WTC11 (cell line): ENCODE measurements at regions not wholly inside any gene's neighbourhood (a gene's known extent, or its start where the extent isn't known, plus 50 kb on each side); places are given as distances from the start of the nearest gene placed in this dataset.

ENCODE experiments used
- ATAC-seq: fragments of 200-7000 bp; cut with Tn5 transposase; 2 replicates; pipeline ENCODE4 v1.10.0; 2021; ENCODE audit warnings: mild to moderate bottlenecking, moderate library complexity
- CTCF ChIA-PET: fragments of 300-600 bp; sonication (Branson Sonifier 250); formaldehyde crosslinking; loops from one replicate; lab custom pipeline; 2021; ENCODE audit warnings: antibody characterized with exemption; lab: Charles Lee
- POLR2A ChIA-PET: fragments of 350-600 bp; sonication (Branson Sonifier 250); formaldehyde crosslinking; loops from one replicate; lab custom pipeline; 2021; ENCODE audit warnings: antibody characterized with exemption; lab: Charles Lee
- DNase-seq: peaks from one replicate; pipeline ENCODE4 v3.0.0; 2021; ENCODE audit warnings: low spot score
- H3K27ac Mint-ChIP-seq: 2 replicates; pipeline ENCODE4 v1.8.0; 2021; ENCODE audit warnings: mixed read lengths
- H3K27me3 Mint-ChIP-seq: 2 replicates; pipeline ENCODE4 v1.8.0; 2021; ENCODE audit warnings: low read depth, mild to moderate bottlenecking, moderate library complexity, mixed read lengths
- H3K36me3 Mint-ChIP-seq: 2 replicates; pipeline ENCODE4 v1.8.0; 2021; ENCODE audit warnings: mixed read lengths
- H3K4me1 Mint-ChIP-seq: 2 replicates; pipeline ENCODE4 v1.8.0; 2022; ENCODE audit warnings: mixed read lengths
- H3K4me3 Mint-ChIP-seq: 2 replicates; pipeline ENCODE4 v1.8.0; 2021; ENCODE audit warnings: mild to moderate bottlenecking, moderate library complexity, mixed read lengths
- H3K9me3 Mint-ChIP-seq: 2 replicates; pipeline ENCODE4 v1.8.0; 2021; ENCODE audit warnings: mixed read lengths
- CREB1 ChIP-seq: sonication (generic); formaldehyde crosslinking; IDR thresholded peaks from 2 replicates; pipeline ENCODE4 v1.8.0; 2023; ENCODE audit warnings: mild to moderate bottlenecking, missing genetic modification reagents
- CREM ChIP-seq: sonication (generic); formaldehyde crosslinking; IDR thresholded peaks from 2 replicates; pipeline ENCODE4 v1.8.1; 2022; ENCODE audit warnings: mild to moderate bottlenecking, missing genetic modification reagents, moderate library complexity
- ELF4 ChIP-seq: sonication (generic); formaldehyde crosslinking; IDR thresholded peaks from 2 replicates; pipeline ENCODE4 v1.8.1; 2022; ENCODE audit warnings: low read depth, mild to moderate bottlenecking, moderate library complexity, missing genetic modification reagents
- EMX1 ChIP-seq: fragments of 250-450 bp; sonication (Bioruptor Pico); IDR thresholded peaks from 2 replicates; pipeline ENCODE4 v1.8.0; 2021; ENCODE audit warnings: mild to moderate bottlenecking
- GTF2I ChIP-seq: fragments of 250-450 bp; sonication (Bioruptor Pico); conservative IDR thresholded peaks from 2 replicates; pipeline ENCODE4 v1.4.0; 2021; ENCODE audit warnings: mild to moderate bottlenecking
- NFATC4 ChIP-seq: fragments of 250-450 bp; sonication (Bioruptor Pico); IDR thresholded peaks from 2 replicates; pipeline ENCODE4 v1.9.0; 2021; ENCODE audit warnings: mild to moderate bottlenecking
- NR2C2 ChIP-seq: sonication (generic); formaldehyde crosslinking; IDR thresholded peaks from 2 replicates; pipeline ENCODE4 v1.8.0; 2022; ENCODE audit warnings: mild to moderate bottlenecking, missing genetic modification reagents
- NR3C1 ChIP-seq: sonication (generic); formaldehyde crosslinking; conservative IDR thresholded peaks from 2 replicates; pipeline ENCODE4 v1.8.1; 2023; ENCODE audit warnings: low read depth, mild to moderate bottlenecking, missing genetic modification reagents
- OVOL2 ChIP-seq: fragments of 250-450 bp; sonication (Bioruptor Pico); IDR thresholded peaks from 2 replicates; pipeline ENCODE4 v1.9.0; 2021; ENCODE audit warnings: mild to moderate bottlenecking, borderline replicate concordance
- PRRX2 ChIP-seq: fragments of 250-450 bp; sonication (Bioruptor Pico); IDR thresholded peaks from 2 replicates; pipeline ENCODE4 v1.8.0; 2021; ENCODE audit warnings: mild to moderate bottlenecking
- ZNF121 ChIP-seq: sonication (generic); formaldehyde crosslinking; IDR thresholded peaks from 2 replicates; pipeline ENCODE4 v1.8.0; 2023; ENCODE audit warnings: missing genetic modification reagents
- ZNF232 ChIP-seq: sonication (generic); formaldehyde crosslinking; IDR thresholded peaks from 2 replicates; pipeline ENCODE4 v1.8.0; 2022; ENCODE audit warnings: mild to moderate bottlenecking, missing genetic modification reagents
- ZNF263 ChIP-seq: sonication (generic); formaldehyde crosslinking; IDR thresholded peaks from 2 replicates; pipeline ENCODE4 v1.8.1; 2022; ENCODE audit warnings: low read depth, mild to moderate bottlenecking, moderate library complexity, missing genetic modification reagents
- ZNF396 ChIP-seq: fragments of 250-450 bp; sonication (Bioruptor Pico); IDR thresholded peaks from 2 replicates; pipeline ENCODE4 v1.8.0; 2021; ENCODE audit warnings: mild to moderate bottlenecking, moderate library complexity, borderline replicate concordance
- ZNF416 ChIP-seq: fragments of 250-450 bp; sonication (Bioruptor Pico); IDR thresholded peaks from 2 replicates; pipeline ENCODE4 v1.9.0; 2021; ENCODE audit warnings: mild to moderate bottlenecking, inconsistent platforms
- TF ChIP-seq, protein P1 (sequence below): sonication (generic); formaldehyde crosslinking; IDR thresholded peaks from 2 replicates; pipeline ENCODE4 v1.8.1; 2023; ENCODE audit warnings: mild to moderate bottlenecking, missing genetic modification reagents
- TF ChIP-seq, protein P2 (sequence below): sonication (generic); formaldehyde crosslinking; IDR thresholded peaks from 2 replicates; pipeline ENCODE4 v1.8.1; 2023; ENCODE audit warnings: mild to moderate bottlenecking, missing genetic modification reagents
- TF ChIP-seq, protein P3 (sequence below): fragments of 250-450 bp; sonication (Bioruptor Pico); IDR thresholded peaks from 2 replicates; pipeline ENCODE4 v1.9.0; 2021; ENCODE audit warnings: mild to moderate bottlenecking
- TF ChIP-seq, protein P4 (sequence below): fragments of 250-450 bp; sonication (Bioruptor Pico); IDR thresholded peaks from 2 replicates; pipeline ENCODE4 v2.1.2; 2022; ENCODE audit warnings: mild to moderate bottlenecking, moderate library complexity
- TF ChIP-seq, protein P5 (sequence below): sonication (generic); formaldehyde crosslinking; conservative IDR thresholded peaks from 2 replicates; pipeline ENCODE4 v1.8.1; 2023; ENCODE audit warnings: mild to moderate bottlenecking, low read depth, missing genetic modification reagents, moderate library complexity

DNA sequence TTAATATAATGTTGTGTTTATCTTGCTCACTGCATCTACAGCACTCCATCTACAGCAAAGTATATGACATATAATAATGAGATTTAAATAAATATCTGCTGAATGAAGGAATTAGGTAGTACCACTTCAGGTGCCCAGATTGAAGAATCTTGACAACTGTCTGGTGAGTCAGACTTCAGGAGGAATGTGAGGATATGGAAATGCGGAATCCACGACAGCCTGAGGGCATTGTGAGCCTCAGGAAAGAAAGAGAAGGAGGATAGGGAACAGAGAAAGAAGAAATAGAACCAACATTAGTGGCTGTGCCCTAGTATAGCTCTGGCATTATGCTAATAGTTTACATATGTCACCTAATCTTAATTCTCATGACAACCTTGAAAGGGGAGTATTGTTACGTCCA lies 304.4 kb downstream of the AASDHPPT start:
- POLR2A ChIA-PET, result no interaction called here
- TF ChIP-seq GTF2I, result no peak
- TF ChIP-seq ZNF396 (CRISPR knock-in tag), result no peak
- TF ChIP-seq NR2C2 (CRISPR knock-in tag), result no peak
- no peak for TF ChIP-seq CREM
- TF ChIP-seq, protein P1, sequence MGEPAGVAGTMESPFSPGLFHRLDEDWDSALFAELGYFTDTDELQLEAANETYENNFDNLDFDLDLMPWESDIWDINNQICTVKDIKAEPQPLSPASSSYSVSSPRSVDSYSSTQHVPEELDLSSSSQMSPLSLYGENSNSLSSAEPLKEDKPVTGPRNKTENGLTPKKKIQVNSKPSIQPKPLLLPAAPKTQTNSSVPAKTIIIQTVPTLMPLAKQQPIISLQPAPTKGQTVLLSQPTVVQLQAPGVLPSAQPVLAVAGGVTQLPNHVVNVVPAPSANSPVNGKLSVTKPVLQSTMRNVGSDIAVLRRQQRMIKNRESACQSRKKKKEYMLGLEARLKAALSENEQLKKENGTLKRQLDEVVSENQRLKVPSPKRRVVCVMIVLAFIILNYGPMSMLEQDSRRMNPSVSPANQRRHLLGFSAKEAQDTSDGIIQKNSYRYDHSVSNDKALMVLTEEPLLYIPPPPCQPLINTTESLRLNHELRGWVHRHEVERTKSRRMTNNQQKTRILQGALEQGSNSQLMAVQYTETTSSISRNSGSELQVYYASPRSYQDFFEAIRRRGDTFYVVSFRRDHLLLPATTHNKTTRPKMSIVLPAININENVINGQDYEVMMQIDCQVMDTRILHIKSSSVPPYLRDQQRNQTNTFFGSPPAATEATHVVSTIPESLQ (CRISPR knock-in tag), result no peak
- TF ChIP-seq, protein P2, sequence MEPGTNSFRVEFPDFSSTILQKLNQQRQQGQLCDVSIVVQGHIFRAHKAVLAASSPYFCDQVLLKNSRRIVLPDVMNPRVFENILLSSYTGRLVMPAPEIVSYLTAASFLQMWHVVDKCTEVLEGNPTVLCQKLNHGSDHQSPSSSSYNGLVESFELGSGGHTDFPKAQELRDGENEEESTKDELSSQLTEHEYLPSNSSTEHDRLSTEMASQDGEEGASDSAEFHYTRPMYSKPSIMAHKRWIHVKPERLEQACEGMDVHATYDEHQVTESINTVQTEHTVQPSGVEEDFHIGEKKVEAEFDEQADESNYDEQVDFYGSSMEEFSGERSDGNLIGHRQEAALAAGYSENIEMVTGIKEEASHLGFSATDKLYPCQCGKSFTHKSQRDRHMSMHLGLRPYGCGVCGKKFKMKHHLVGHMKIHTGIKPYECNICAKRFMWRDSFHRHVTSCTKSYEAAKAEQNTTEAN (CRISPR knock-in tag), result no peak
- TF ChIP-seq NR3C1 (CRISPR knock-in tag), result no peak
- no peak for TF ChIP-seq ZNF263 (CRISPR knock-in tag)
- TF ChIP-seq NFATC4, result no peak
- no peak for TF ChIP-seq ZNF232 (CRISPR knock-in tag)
- TF ChIP-seq PRRX2, result no peak
- CTCF ChIA-PET, result no interaction called here
- no peak overlapping the region for H3K27ac Mint-ChIP-seq
- H3K4me3 Mint-ChIP-seq, result no peak overlapping the region
- H3K27me3 Mint-ChIP-seq, result no peaks in the 10 kb centered on the region; the same call in 1 of the 2 replicates
- peaks cover 16% of the 10 kb centered on the region for H3K4me1 Mint-ChIP-seq
- peaks cover 6% of the 10 kb centered on the region for H3K9me3 Mint-ChIP-seq
- peak; percentile 65 for ATAC-seq
- DNase-seq, result no peak
- no peaks in the 10 kb centered on the region; the same call in 1 of the 2 replicates for H3K36me3 Mint-ChIP-seq

DNA sequence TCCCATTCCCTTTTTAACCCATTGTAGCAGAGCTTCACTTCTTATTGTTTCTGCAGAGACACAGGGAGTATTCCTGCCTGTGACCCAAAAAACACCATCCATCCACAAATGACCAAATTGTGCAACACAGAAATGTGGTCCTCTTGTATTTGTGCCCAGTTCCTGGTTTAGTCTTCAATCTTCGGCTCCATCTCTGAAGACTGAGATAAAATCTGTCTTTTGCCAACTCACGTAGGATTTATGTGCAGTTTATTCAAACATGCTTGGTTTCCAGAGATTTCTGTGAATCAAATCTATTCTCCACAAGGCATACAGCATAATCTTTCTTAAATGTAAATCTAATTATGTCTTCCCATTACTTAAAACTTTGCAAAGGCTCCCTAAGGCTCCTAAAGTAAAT lies 307.0 kb downstream of the AASDHPPT start:
- ChIA-PET POLR2A (no interaction called here), CTCF (no interaction called here)
- ATAC-seq (no peak), DNase-seq (no peak)
- H3K27me3 Mint-ChIP-seq, result no peaks in the 10 kb centered on the region
- no peak overlapping the region for H3K4me3 Mint-ChIP-seq
- TF ChIP-seq, protein P3, sequence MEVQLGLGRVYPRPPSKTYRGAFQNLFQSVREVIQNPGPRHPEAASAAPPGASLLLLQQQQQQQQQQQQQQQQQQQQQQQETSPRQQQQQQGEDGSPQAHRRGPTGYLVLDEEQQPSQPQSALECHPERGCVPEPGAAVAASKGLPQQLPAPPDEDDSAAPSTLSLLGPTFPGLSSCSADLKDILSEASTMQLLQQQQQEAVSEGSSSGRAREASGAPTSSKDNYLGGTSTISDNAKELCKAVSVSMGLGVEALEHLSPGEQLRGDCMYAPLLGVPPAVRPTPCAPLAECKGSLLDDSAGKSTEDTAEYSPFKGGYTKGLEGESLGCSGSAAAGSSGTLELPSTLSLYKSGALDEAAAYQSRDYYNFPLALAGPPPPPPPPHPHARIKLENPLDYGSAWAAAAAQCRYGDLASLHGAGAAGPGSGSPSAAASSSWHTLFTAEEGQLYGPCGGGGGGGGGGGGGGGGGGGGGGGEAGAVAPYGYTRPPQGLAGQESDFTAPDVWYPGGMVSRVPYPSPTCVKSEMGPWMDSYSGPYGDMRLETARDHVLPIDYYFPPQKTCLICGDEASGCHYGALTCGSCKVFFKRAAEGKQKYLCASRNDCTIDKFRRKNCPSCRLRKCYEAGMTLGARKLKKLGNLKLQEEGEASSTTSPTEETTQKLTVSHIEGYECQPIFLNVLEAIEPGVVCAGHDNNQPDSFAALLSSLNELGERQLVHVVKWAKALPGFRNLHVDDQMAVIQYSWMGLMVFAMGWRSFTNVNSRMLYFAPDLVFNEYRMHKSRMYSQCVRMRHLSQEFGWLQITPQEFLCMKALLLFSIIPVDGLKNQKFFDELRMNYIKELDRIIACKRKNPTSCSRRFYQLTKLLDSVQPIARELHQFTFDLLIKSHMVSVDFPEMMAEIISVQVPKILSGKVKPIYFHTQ (CRISPR knock-in tag), result no peak
- H3K27ac Mint-ChIP-seq, result no peak overlapping the region
- peaks cover 7% of the 10 kb centered on the region for H3K36me3 Mint-ChIP-seq
- H3K4me1 Mint-ChIP-seq, result peaks cover 10% of the 10 kb centered on the region
- H3K9me3 Mint-ChIP-seq, result peaks cover 19% of the 10 kb centered on the region

DNA sequence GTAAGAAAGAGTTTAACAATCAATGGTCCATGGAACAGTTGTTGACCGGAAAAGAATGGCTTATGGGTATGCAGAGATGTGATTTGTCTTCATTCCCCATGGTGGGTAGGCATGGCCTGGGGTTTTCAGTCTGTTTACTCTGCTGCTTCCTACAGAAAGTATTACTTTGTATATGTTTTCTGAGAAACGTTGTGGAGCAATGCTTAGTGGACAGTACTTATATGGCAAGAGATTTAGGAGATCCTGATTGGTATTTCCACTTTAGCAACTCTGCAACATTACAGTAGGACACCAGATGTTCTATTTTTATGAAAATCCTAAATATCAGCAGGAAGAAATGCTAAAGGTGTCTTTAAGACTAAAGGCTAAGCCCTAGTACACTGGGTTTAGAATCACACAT lies 309.1 kb downstream of the AASDHPPT start:
- TF ChIP-seq, protein P4, sequence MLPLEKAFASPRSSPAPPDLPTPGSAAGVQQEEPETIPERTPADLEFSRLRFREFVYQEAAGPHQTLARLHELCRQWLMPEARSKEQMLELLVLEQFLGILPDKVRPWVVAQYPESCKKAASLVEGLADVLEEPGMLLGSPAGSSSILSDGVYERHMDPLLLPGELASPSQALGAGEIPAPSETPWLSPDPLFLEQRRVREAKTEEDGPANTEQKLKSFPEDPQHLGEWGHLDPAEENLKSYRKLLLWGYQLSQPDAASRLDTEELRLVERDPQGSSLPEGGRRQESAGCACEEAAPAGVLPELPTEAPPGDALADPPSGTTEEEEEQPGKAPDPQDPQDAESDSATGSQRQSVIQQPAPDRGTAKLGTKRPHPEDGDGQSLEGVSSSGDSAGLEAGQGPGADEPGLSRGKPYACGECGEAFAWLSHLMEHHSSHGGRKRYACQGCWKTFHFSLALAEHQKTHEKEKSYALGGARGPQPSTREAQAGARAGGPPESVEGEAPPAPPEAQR (CRISPR knock-in tag), result no peak
- TF ChIP-seq ZNF121 (CRISPR knock-in tag) (no peak), ELF4 (CRISPR knock-in tag) (no peak), ZNF416 (CRISPR knock-in tag) (no peak), CREB1 (CRISPR knock-in tag) (no peak), GTF2I (no peak), OVOL2 (CRISPR knock-in tag) (no peak), EMX1 (CRISPR knock-in tag) (no peak)
- TF ChIP-seq, protein P5, sequence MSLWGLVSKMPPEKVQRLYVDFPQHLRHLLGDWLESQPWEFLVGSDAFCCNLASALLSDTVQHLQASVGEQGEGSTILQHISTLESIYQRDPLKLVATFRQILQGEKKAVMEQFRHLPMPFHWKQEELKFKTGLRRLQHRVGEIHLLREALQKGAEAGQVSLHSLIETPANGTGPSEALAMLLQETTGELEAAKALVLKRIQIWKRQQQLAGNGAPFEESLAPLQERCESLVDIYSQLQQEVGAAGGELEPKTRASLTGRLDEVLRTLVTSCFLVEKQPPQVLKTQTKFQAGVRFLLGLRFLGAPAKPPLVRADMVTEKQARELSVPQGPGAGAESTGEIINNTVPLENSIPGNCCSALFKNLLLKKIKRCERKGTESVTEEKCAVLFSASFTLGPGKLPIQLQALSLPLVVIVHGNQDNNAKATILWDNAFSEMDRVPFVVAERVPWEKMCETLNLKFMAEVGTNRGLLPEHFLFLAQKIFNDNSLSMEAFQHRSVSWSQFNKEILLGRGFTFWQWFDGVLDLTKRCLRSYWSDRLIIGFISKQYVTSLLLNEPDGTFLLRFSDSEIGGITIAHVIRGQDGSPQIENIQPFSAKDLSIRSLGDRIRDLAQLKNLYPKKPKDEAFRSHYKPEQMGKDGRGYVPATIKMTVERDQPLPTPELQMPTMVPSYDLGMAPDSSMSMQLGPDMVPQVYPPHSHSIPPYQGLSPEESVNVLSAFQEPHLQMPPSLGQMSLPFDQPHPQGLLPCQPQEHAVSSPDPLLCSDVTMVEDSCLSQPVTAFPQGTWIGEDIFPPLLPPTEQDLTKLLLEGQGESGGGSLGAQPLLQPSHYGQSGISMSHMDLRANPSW (CRISPR knock-in tag), result no peak
- Mint-ChIP-seq H3K4me3 (no peak overlapping the region), H3K4me1 (peaks cover 25% of the 10 kb centered on the region), H3K27ac (no peak overlapping the region), H3K9me3 (peaks cover 28% of the 10 kb centered on the region), H3K36me3 (peaks cover 7% of the 10 kb centered on the region), H3K27me3 (no peaks in the 10 kb centered on the region)
- ChIA-PET POLR2A (no interaction called here), CTCF (no interaction called here)
- no peak for ATAC-seq
- DNase-seq, result no peak
